ENCODE measurements at regions not wholly inside any gene's neighbourhood (a gene's known extent, or its start where the extent isn't known, plus 50 kb on each side); places are given as distances from the start of the nearest gene placed in this dataset.

DNA sequence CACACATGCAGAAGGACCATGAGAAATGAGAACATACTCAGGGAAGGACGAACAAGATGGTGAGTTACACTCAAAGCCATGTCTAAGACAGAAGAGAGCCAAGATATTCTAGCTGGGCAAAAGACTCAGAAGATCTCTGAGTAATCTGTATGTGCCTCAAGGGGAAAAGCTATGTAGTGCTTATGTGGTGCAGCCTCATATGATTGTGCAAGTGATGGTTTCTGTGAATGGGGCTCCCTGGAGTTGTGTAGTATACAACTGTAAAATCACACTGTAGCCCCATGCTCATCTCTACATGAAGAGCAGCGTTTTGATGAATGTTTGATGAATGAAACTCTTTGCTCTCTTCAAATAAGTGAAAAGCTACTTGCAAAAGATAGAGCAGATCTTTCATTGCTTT is 57.5 kb downstream of the OSR1 start:
- no peak for DNase-seq

- DNase-seq: no peak
These were observed 58.9 kb downstream of the OSR1 start for GRCh38 chr2:19299522-19299921.

- DNase-seq: no peak
These were observed 59.4 kb downstream of the OSR1 start for GRCh38 chr2:19299032-19299431.

GRCh38 chr2:19297716-19298115 is 60.7 kb downstream of the OSR1 start:
- DNase-seq: no peak

DNA sequence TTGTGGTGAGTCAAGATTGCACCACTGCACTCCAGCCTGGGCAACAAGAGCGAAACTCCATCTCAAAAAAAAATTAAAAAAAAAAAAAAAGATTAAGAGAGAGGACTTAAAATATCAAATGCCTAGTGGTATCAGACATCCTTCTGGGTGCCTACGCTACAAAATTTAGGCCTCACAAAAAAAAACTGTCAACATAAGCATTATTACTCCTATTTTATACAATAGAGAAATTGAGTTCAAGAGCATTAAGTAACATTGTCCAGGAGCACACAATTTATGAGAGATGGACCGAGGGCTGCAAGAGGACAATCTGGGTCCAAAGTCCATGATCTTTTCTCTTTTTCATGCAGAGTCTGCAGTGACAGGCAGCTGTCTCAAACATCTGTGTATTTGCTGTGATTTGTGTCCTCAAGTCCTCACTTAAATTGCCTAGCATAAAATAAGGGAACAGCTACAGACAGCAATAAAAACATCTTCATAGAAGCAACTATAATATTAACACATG is 62.4 kb downstream of the OSR1 start:
- no peak for DNase-seq

DNA sequence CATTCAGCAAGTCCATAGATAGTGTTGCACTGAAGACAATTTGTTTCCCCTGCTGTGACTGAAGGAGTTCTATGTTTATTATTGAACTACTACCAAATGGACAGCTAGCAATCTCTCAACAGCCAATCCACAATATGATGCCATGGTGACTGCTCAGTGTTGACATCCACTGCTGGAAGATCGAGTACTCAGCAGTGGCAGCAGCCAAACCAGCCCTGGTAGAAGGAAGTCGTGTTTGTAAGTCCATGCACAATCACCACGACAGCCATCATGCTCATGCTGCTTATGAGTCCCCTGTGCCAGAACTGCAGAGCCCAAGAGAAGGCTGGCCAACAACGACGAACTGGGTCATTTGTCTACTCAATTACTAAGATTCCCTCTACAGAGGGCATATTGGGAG is 66.4 kb downstream of the OSR1 start:
- no peak for DNase-seq

- DNase-seq: no peak
These were observed 70.1 kb downstream of the OSR1 start for GRCh38 chr2:19288291-19288690.

- DNase-seq: no peak
These were observed 71.1 kb downstream of the OSR1 start for GRCh38 chr2:19287324-19287723.

- no peak for DNase-seq
These were observed 76.1 kb downstream of the OSR1 start for GRCh38 chr2:19282305-19282704.

DNA sequence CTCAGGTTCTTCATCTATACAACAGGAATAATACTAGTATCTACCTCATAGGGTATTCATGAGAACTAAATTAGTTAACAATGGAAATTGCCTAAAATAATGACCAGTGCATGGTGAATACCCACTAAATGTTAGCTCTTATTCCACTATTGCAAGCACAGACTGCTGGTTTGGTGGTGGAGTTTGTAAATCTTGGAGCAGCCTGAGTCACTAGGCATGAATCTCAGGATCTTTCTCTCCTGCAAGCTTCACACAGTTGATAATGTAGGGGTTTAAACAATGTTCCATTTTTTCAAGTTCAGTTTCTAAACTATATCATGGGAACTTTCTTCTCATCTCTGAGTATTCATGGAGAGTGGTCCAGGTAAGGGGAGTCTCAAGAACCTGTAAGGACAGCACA is 84.0 kb downstream of the OSR1 start:
- no peak for DNase-seq

- DNase-seq: no peak
These were observed 85.4 kb downstream of the OSR1 start for GRCh38 chr2:19272941-19273470.

DNA sequence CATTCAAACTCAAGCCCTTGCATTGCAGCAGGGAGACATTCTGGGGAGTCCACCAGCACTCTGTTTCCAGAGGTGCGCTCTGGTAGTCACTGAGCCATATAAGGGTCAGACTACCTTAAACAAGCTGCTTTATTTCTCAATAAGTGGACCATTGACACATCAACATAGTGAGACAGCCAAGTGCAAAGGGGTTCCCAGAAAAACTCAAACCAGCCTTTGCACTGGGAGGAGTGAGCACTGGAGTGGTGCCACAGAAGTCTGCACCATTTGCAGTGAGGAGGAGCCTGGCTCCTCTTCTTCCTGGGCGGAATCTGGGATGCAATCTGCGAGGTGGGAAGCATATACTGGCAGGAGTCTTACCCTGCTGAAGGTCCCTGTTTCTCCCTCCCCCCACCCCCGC is 86.4 kb downstream of the OSR1 start:
- DNase-seq: no peak

DNA sequence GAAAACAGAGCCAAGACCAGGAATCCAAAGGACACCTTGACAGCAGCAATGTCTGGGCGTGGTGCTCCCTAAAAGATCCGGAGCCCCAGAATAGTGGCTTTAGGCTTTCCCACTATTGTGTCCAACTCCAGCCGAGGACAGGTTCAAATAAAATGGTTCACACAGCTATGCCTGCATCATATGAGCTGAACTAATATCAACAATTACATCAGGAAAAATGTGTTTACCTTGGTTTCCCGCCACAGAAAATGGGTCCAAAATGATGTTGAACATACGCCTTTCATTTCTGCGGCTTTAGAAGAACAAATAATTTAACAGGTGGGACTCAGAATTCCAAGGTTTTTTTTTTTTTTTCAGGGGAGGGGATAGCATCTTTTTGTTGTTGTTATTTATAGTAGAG is 93.6 kb downstream of the OSR1 start:
- DNase-seq: no peak

DNA sequence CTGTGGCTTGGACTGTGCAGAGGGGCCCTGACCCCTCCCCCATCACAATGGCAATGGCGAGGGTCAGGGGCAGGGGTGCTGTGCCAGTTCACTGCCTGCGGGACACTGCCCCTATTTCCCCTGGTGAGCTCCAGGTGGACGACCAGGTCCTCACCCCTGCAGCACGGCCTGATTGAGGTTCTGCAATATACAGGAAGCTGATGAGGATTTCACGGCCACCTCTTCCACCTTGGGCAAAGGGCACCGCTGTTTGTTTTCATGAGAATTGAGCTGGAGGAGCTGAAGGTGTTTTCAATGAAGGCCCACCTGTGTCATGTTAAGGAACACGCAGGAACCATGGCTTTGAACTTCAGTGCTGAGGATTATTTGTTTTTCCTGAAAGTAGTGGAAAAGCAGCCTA is 96.3 kb downstream of the OSR1 start:
- no peak for DNase-seq

- DNase-seq: no peak
These were observed 97.4 kb downstream of the OSR1 start for GRCh38 chr2:19261061-19261460.

- DNase-seq: no peak
These were observed 102.3 kb downstream of the OSR1 start for GRCh38 chr2:19256121-19256601.

- DNase-seq: no peak
These were observed 102.9 kb downstream of the OSR1 start for GRCh38 chr2:19255481-19255880.

DNA sequence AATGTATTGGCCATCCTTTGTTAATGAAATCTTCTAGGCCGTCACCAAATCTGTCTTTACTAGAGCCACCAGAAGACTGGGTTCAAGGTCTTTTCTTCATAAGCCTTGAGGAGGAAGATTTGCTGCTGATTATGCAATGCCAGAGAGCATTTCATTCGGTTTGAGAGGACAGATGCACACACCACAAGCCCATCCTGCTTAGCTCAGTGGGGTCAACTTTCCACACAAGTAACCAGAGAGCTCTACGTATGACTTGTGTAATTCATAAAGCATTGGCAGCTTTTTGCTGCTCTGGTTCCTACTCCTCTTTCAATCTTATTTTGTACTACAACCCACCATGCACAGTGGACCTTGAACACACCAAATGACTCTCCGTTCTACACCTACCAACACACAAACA is 106.9 kb downstream of the OSR1 start:
- DNase-seq: no peak

GRCh38 chr2:19250906-19251305 is 107.5 kb downstream of the OSR1 start:
- DNase-seq: no peak

DNA sequence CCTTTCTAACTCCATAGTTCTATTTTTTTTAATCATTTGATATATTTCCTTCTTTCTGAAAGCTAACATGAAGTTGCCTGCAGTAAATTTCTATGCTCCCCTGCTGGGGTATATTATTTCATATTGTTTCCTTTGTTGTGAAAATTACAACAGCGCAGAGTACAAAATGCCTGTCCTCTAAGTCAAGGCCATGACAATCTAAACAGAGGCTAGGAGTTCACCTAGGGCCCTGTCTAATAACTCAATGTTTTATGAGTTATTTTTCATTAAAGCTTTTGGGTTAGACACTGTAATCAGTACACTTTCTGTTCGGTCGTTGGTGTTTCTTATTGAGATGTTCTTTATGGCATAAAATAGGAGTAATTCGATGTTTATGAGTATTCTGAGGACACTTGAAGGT is 111.2 kb downstream of the OSR1 start:
- DNase-seq: no peak

DNA sequence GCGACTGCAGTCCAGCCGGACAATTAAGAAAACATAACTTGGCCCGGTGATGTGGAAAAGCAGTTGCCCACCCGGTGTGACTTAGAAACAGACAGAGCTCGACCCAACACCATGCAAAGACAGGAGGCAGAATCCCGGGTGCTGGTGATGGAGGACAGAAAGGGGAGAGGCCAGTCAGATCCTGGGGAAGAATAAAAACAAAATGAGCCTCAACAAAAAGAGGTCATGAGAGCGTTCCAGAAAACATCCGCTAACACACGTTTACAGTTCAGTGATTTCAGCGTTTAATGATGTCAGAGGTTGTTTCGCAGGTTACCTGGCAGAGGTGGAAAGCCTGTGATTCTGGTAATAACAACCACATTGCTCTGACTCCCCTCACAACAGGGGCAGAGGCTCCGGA is 111.9 kb downstream of the OSR1 start:
- DNase-seq: no peak

GRCh38 chr2:19244460-19245363 is 113.7 kb downstream of the OSR1 start:
- no peak for DNase-seq

DNA sequence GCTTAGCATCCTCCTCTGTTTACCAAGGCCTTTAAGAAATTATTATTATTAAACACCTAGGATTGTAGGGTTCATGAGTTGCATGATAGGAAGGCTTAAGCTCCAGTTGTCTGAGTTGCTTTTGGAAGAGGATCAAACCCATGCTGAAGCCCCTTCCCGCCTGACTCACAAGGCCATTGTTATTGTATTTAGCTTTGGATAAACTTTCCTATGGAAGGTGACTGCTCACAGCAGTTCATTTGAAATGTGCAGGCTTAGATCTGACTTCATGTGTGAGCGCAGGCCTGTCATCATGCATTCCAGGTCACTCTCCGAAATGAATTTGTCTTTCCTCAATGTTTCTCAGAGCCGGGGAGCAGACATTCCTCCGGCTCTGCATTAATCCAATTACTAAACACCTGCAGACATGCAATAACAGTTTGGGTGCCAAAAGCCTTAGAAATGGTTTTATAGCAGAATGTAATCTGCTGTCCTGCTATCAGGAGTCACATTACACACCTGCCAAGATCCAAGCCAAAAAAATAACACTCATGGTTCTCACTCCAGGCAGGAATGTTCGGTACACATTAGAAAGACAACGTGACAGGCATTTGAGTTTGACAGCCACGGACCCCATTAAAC is 119.9 kb downstream of the OSR1 start:
- DNase-seq: no peak

DNA sequence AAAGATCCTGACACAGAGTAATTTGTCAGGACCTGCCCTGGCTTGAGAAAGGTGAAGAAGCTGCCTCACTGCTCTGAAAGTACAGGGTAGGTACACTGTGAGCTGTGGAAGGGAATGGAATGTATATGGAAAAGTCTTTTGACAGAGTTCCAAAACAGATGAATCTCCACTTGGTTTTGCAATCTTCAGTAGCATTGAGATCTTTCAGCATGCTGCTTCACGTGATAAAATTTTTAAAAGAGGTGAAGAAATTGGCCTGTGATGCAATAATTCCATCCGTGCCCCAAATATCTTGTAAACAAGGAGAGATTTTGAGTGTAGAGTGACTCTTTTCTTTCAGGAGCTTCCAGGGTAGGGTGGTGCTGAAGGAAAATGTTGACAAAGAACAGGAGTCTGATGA is 123.1 kb downstream of the OSR1 start:
- DNase-seq: no peak

Data from NCI-H1092 treated with DMSO at 0.1 percent for 48 hours (cell line).